Prostate gland (tissue), 2 donors: ENCODE measurements at regions not wholly inside any gene's neighbourhood (a gene's known extent, or its start where the extent isn't known, plus 50 kb on each side); places are given as distances from the start of the nearest gene placed in this dataset.

Source experiments
- CTCF ChIP-seq, 4 experiments: fragments of 200-600 bp in 2 of 4; fragments of 450-650 bp in 2 of 4; sonication (generic) in 2 of 4; IDR thresholded peaks; 1 replicate in 3 of 4; 2 replicates in 1 of 4; pipeline ENCODE4 v1.5.1; 2016 to 2019; ENCODE audit warnings: antibody characterized with exemption in 4 of 4, mild to moderate bottlenecking in 2 of 4, moderate library complexity in 2 of 4
- POLR2A ChIP-seq: fragments of 450-650 bp; IDR thresholded peaks from one replicate; pipeline ENCODE4 v1.6.1; 2016; ENCODE audit warnings: antibody characterized with exemption, mild to moderate bottlenecking
- POLR2AphosphoS5 ChIP-seq: sonication (generic); formaldehyde crosslinking; IDR thresholded peaks from one replicate; pipeline ENCODE4 v1.6.1; 2017; ENCODE audit warnings: antibody characterized with exemption

GRCh38 chr5:135740475-135740874 lies 94.0 kb upstream of the SLC25A48 start:
- no peak for TF ChIP-seq POLR2A
- TF ChIP-seq POLR2AphosphoS5 = no peak
- TF ChIP-seq CTCF (IDR thresholded peaks at IDR 0.05) = no peak
